Liver (tissue), 8 donors: ENCODE measurements at regions not wholly inside any gene's neighbourhood (a gene's known extent, or its start where the extent isn't known, plus 50 kb on each side); places are given as distances from the start of the nearest gene placed in this dataset.

Source experiments
- DNase-seq: peaks from one replicate; pipeline ENCODE4 v3.0.0-alpha.2; 2017; ENCODE audit warnings: low spot score
- H3K27ac ChIP-seq, 2 donors: one replicate each; pipeline ENCODE4 v1.7.0; 2013; ENCODE audit warnings: inconsistent platforms in 2 of 2, low read length in 2 of 2, control low read depth in 1 of 2, low read depth in 1 of 2, mild to moderate bottlenecking in 1 of 2
- H3K27me3 ChIP-seq, 4 donors: one replicate each; pipeline versions ENCODE4 v1.6.1 to v1.7.0; 2013; ENCODE audit warnings: low read length in 3 of 4, inconsistent platforms in 1 of 4, mild to moderate bottlenecking in 1 of 4, moderate library complexity in 1 of 4; ENCODE audit not compliant: control insufficient read depth in 4 of 4, insufficient read depth in 4 of 4
- H3K36me3 ChIP-seq, 4 donors: one replicate each; pipeline versions ENCODE4 v1.6.1 to v1.7.0; 2013; ENCODE audit warnings: low read length in 3 of 4, mild to moderate bottlenecking in 3 of 4, low read depth in 1 of 4, moderate library complexity in 1 of 4; ENCODE audit not compliant: control insufficient read depth in 4 of 4, insufficient read depth in 3 of 4
- H3K4me1 ChIP-seq, 4 donors: one replicate each; pipeline versions ENCODE4 v1.6.1 to v1.7.0; 2013; ENCODE audit warnings: low read length in 3 of 4, mild to moderate bottlenecking in 3 of 4, moderate library complexity in 1 of 4; ENCODE audit not compliant: control insufficient read depth in 4 of 4, insufficient read depth in 4 of 4
- H3K4me3 ChIP-seq, 3 donors: one replicate each; pipeline versions ENCODE4 v1.6.1 to v1.7.0; 2013; ENCODE audit warnings: low read length in 3 of 3, control low read depth in 1 of 3, low read depth in 1 of 3, mild to moderate bottlenecking in 1 of 3
- H3K9ac ChIP-seq, 2 donors: one replicate each; pipeline ENCODE4 v1.7.0; 2013; ENCODE audit warnings: low read length in 2 of 2, mild to moderate bottlenecking in 2 of 2, moderate library complexity in 2 of 2, control low read depth in 1 of 2, low read depth in 1 of 2
- H3K9me3 ChIP-seq, 4 donors: one replicate each; pipeline versions ENCODE4 v1.6.1 to v1.7.0; 2013; ENCODE audit warnings: low read length in 3 of 4; ENCODE audit not compliant: control insufficient read depth in 4 of 4
- FOXA2 ChIP-seq: IDR thresholded peaks from 2 replicates; pipeline ENCODE4 v1.6.1; 2016; ENCODE audit warnings: antibody characterized with exemption
- GABPA ChIP-seq, 2 donors: IDR thresholded peaks in 1 of 2; conservative IDR thresholded peaks in 1 of 2; 2 replicates each; pipeline ENCODE4 v1.6.1; 2016; ENCODE audit warnings: antibody characterized with exemption in 2 of 2, mild to moderate bottlenecking in 1 of 2, moderate library complexity in 1 of 2
- HNF4A ChIP-seq, 2 donors: conservative IDR thresholded peaks; 2 replicates each; pipeline ENCODE4 v1.6.1; 2016; ENCODE audit warnings: antibody characterized with exemption in 2 of 2, mild to moderate bottlenecking in 2 of 2
- HNF4G ChIP-seq: IDR thresholded peaks from 2 replicates; pipeline ENCODE4 v1.6.1; 2016; ENCODE audit warnings: antibody characterized with exemption
- JUND ChIP-seq, 2 donors: IDR thresholded peaks; 2 replicates each; pipeline ENCODE4 v1.6.1; 2016; ENCODE audit warnings: antibody characterized with exemption in 2 of 2
- MAX ChIP-seq: IDR thresholded peaks from 2 replicates; pipeline ENCODE4 v1.6.1; 2016; ENCODE audit warnings: antibody characterized with exemption
- NR2F2 ChIP-seq: IDR thresholded peaks from 2 replicates; pipeline ENCODE4 v1.6.1; 2016; ENCODE audit warnings: antibody characterized with exemption
- REST ChIP-seq: IDR thresholded peaks from 2 replicates; pipeline ENCODE4 v1.6.1; 2016; ENCODE audit warnings: antibody characterized with exemption, mild to moderate bottlenecking
- RXRA ChIP-seq, 2 donors: IDR thresholded peaks; 2 replicates each; pipeline ENCODE4 v1.6.1; 2017 to 2018; ENCODE audit warnings: antibody characterized with exemption in 2 of 2, mild to moderate bottlenecking in 1 of 2
- SP1 ChIP-seq: IDR thresholded peaks from 2 replicates; pipeline ENCODE4 v1.6.1; 2018; ENCODE audit warnings: antibody characterized with exemption, mild to moderate bottlenecking
- TAF1 ChIP-seq: conservative IDR thresholded peaks from 2 replicates; pipeline ENCODE4 v1.6.1; 2016; ENCODE audit warnings: antibody characterized with exemption, mild to moderate bottlenecking
- YY1 ChIP-seq: IDR thresholded peaks from 2 replicates; pipeline ENCODE4 v1.6.1; 2016; ENCODE audit warnings: antibody characterized with exemption, mild to moderate bottlenecking
- WGBS: extraction: QIAGEN DNeasy Blood & Tissue Kit; methylation state at CpG from one replicate; pipeline ENCODE4 v1.1.7; 2013; 5-methylcytosine and 5-hydroxymethylcytosine counted together
- TF ChIP-seq, protein P1 (sequence below): IDR thresholded peaks from 2 replicates; pipeline ENCODE4 v1.6.1; 2016; ENCODE audit warnings: antibody characterized with exemption
- TF ChIP-seq, protein P2 (sequence below): fragments of 150-350 bp; IDR thresholded peaks from 2 replicates; pipeline ENCODE4 v1.5.1; 2017; ENCODE audit warnings: improper control_type of control experiment, low read depth, low read length; ENCODE audit not compliant: missing input control
- donor health status: healthy.
- donor health status: healthy.
- donor health status: healthy.
- donor health status: healthy.
- donor health status: healthy.

DNA sequence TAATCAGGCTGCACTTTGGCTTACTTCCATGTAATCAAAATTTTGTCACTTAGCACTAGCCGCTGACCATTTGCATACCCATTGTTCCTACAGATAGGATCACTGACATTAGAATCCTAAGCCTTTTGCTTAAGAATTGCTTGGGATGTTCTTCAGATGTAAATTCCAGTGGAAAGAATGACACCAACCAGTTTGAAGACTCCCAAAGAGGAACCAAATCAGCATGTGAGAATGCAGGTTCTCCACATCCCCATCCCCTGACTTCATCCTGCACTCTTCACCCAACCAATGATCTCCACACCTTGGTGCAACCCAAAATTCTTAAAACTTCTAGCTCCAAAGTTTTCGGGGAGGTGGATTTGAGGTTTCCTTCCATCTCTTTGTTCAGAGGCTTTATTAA, 345.6 kb downstream of the GPAM start:
- Histone ChIP-seq H3K27ac (no peak overlapping the region), H3K9ac (no peak overlapping the region), H3K4me1 (no peaks in the 10 kb centered on the region), H3K27me3 (no peaks in the 10 kb centered on the region), H3K36me3 (no peaks in the 10 kb centered on the region), H3K9me3 (no peaks in the 10 kb centered on the region), H3K4me3 (no peak overlapping the region)
- no peak for DNase-seq
- WGBS = 80% methylated on average over 2 of the region's 2 CpGs
- TF ChIP-seq YY1 (no peak), JUND (IDR thresholded peaks at IDR 0.05) (no peak), MAX (no peak), FOXA2 (no peak), NR2F2 (no peak)
- TF ChIP-seq, protein P1, sequence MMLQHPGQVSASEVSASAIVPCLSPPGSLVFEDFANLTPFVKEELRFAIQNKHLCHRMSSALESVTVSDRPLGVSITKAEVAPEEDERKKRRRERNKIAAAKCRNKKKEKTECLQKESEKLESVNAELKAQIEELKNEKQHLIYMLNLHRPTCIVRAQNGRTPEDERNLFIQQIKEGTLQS = no peak

GRCh38 chr10:111840546-111840945, 343.0 kb downstream of the GPAM start:
- no peak for DNase-seq
- TF ChIP-seq JUND (IDR thresholded peaks at IDR 0.05) = no peak
- TF ChIP-seq REST = no peak
- no peaks in the 10 kb centered on the region for H3K4me1 ChIP-seq

DNA sequence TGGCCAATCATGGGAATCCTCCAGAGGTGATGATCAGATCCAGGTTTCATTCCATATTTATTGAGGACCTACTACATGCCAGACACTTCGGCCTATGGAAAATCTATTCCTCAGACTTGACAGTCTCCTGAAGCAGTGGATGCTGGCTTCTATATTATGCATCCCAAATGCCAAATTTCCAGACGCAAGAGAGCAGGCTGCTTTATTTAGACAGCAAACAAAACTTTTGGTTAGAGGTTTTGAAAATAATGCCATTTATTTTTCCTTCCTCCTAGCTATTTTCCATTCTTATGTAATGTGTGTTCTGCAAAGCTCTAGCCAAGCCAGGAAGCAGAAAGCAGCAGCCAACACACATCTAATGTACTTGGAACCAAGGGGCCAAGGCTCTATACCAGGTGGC, 330.8 kb downstream of the GPAM start:
- TF ChIP-seq HNF4G = no peak
- TF ChIP-seq, protein P2, sequence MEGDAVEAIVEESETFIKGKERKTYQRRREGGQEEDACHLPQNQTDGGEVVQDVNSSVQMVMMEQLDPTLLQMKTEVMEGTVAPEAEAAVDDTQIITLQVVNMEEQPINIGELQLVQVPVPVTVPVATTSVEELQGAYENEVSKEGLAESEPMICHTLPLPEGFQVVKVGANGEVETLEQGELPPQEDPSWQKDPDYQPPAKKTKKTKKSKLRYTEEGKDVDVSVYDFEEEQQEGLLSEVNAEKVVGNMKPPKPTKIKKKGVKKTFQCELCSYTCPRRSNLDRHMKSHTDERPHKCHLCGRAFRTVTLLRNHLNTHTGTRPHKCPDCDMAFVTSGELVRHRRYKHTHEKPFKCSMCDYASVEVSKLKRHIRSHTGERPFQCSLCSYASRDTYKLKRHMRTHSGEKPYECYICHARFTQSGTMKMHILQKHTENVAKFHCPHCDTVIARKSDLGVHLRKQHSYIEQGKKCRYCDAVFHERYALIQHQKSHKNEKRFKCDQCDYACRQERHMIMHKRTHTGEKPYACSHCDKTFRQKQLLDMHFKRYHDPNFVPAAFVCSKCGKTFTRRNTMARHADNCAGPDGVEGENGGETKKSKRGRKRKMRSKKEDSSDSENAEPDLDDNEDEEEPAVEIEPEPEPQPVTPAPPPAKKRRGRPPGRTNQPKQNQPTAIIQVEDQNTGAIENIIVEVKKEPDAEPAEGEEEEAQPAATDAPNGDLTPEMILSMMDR = no peak
- no peak for TF ChIP-seq RXRA (IDR thresholded peaks at IDR 0.05)
- no peak for TF ChIP-seq TAF1
- no peak for TF ChIP-seq REST
- no peak for TF ChIP-seq SP1
- TF ChIP-seq HNF4A (conservative IDR thresholded peaks at IDR 0.05) = no peak
- no peak for TF ChIP-seq GABPA (IDR thresholded peaks at IDR 0.05 in 1 of 2, conservative IDR thresholded peaks at IDR 0.05 in 1 of 2)
- no peak for TF ChIP-seq FOXA2
- no peak for TF ChIP-seq YY1
- no peak for TF ChIP-seq JUND (IDR thresholded peaks at IDR 0.05)
- TF ChIP-seq NR2F2 = no peak
- no peak for TF ChIP-seq MAX
- no peak overlapping the region for H3K9ac ChIP-seq
- peaks cover 0 to 1% (median 0%) of the 10 kb centered on the region in 4 donors for H3K9me3 ChIP-seq

More at GRCh38 chr10:111840546-111840945, 343.0 kb downstream of the GPAM start:
- no peaks in the 10 kb centered on the region for H3K27me3 ChIP-seq
- no peaks in the 10 kb centered on the region for H3K36me3 ChIP-seq
- no peaks in the 10 kb centered on the region for H3K9me3 ChIP-seq
- H3K4me3 ChIP-seq = no peak overlapping the region
- H3K9ac ChIP-seq = no peak overlapping the region
- no peak overlapping the region for H3K27ac ChIP-seq

More for the DNA sequence above, 330.8 kb downstream of the GPAM start:
- Histone ChIP-seq H3K4me3 (no peak overlapping the region), H3K4me1 (no peaks in the 10 kb centered on the region), H3K36me3 (no peaks in the 10 kb centered on the region), H3K27me3 (no peaks in the 10 kb centered on the region), H3K27ac (no peak overlapping the region)
- 81% methylated on average over 2 of the region's 2 CpGs for WGBS
- DNase-seq = no peak
